Stimulated activated CD4-positive, alpha-beta T cell treated with anti-CD3 and anti-CD28 coated beads, Interleukin-1b, Interleukin-23, amount 100 ng/mL, for 24 hours (primary cell): ENCODE measurements at regions not wholly inside any gene's neighbourhood (a gene's known extent, or its start where the extent isn't known, plus 50 kb on each side); places are given as distances from the start of the nearest gene placed in this dataset.
"Not testable (repeated sequence)": the region's sequence is repeated elsewhere in the genome, so short reads cannot be mapped to it uniquely, and the experiment has no call there.

Experiments
- DNase-seq, 4 experiments: peaks; one replicate each; pipeline ENCODE4 v3.0.0-alpha.2; 2020; ENCODE audit warnings: low read depth in 4 of 4, low spot score in 1 of 4

DNA sequence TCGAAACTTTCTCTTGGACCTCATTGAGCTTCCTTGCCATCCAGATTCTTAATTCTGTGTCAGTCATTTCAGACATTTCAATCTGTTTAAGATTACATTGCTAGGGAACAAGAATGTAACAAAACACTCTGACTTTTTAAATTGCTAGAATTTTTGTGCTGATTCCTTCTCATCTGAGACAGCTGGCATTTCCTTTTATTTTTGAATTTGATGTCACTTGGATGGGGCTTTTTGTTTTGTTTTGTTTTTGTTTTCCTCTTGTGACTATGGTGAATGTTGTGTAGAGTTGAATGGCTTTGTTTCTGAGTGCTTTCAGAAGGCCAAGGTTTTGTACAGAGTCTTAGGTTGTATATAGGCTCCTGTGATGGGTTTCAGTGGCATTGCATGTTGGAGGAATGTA is 1129.3 kb downstream of the NAALADL2 start:
- DNase-seq: no peak

DNA sequence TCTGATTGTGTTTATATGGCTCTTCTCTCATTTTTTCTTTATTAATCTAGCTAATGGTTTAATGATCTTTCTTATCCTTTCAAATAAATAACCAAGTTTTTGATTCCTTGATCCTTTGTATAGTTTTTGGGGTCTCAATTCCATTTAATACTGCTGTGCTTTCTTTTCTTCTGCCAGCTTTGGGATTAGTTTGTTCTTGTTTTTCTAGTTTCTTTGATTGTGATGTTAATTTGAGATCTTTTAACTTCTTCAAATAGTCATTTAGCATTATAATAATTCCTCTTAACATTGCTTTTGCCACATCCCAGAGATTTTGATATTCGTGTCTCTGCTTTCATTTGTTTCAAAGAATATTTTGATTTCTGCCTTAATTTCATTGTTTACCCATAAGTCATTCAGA is 1126.6 kb downstream of the NAALADL2 start:
- DNase-seq: no peak

- DNase-seq: no peak
These were observed 1124.2 kb downstream of the NAALADL2 start for GRCh38 chr3:175983379-175983778.

- no peak for DNase-seq
These were observed 1121.5 kb downstream of the NAALADL2 start for GRCh38 chr3:175980486-175981090.

DNA sequence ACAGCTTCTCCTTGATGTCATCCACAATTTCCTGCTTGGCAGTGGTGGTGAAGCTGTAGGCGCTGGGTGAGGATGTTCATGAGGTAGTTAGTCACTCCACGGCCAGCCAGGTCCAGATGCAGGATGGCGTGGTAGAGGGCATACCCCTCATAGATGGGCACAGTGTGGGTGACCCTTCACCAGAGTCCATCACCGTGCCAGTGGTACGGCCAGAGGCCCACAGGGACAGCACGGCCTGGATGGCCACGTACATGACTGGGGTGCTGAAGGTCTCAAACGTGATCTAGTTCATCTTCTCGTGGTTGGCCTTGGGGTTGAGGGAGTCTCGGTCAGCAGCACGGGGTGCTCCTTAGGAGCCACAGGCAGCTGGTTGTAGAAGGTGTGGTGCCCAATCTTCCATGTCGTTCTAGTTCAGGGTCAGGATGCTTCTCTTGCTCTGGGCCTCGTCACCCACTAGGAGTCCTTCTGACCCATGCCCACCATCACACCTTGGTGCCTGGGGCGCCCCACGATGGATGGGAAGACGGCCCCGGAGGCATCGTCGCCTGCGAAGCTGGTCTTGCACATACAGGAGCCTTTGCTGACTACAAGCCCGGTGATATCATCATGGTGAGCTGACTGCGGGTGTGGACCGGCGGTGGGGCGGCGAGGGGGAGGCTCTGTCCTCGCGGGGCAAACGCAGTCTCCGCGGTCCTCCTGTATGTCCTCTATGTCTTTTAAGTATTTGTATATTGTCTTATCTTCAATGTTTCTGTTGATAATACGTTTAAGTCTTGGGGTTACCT is 1119.0 kb downstream of the NAALADL2 start:
- no peak for DNase-seq

DNA sequence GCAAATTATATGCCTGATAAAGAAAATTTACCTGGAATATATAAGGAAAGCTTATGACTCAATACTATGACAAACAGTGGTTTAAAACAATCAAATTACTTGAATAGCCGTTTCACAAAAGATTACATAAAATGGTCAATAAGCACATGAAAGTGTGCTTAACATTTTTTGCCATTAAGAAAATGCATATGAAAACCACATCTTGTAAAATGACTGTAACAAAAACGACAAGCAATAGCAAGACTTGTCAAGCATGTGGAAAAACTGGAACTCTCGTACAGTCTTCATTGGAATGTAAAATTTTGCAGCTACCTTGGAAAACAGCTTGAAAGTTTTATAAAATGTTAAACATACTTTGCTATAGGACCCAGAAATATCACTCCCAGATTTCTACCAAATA is 1110.3 kb downstream of the NAALADL2 start:
- no peak for DNase-seq

GRCh38 chr3:175965036-175965435 is 1105.9 kb downstream of the NAALADL2 start:
- no peak for DNase-seq

DNA sequence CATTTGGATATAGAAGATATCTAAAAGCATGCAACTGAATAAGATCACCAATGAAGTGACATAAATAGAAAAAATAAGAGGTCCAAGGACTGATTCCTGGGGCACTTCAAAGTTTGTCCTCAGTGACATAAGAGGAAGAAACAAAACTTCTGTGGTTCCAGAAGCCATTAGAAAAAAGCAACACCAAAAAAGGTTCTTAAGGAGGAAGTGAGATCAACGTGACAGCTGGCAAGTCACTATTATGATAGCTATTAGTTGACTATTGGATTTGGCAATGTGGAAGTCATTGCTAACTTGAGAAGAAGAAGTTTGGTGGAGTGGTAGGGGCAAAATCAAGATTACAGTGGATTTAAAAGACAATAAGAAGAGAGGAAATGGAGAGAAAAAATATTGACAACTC is 1098.3 kb downstream of the NAALADL2 start:
- no peak for DNase-seq

DNA sequence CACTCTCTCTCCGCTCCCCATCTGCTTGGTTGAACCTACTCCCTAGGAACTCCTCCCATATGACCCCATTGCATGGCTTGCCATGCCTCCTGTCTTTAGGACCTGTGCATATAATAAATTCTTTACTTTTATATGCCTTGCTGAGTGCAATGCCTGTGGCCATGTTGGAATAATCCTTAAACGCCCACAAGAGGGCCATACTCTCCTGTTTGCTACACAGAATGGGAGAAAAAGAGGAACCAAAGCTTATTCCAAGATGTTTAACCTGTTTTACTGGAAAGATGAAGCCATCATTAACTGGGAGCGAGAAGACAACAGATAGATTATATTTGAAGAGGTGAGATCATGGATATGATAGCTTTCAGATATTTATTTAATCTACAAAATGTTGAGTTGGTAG is 1097.8 kb downstream of the NAALADL2 start:
- DNase-seq: no peak

GRCh38 chr3:175951047-175951694 is 1092.0 kb downstream of the NAALADL2 start:
- no peak for DNase-seq

DNA sequence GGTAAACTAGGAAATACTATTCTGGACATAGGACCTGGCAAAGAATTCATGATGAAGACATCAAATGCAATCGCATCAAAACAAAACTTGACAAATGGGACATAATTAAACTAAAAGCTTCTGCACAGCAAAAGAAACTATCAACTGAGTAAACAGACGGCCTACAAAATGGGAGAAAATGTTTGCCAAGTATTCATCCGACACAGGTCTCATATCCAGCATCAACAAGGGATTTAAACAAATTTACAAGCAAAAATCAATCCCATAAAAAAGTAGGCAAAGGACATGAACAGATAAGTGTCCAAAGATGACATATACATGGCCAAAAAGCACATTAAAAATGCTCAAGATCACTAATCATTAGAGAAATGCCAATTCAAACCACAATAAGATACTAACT is 1088.9 kb downstream of the NAALADL2 start:
- DNase-seq: no peak

GRCh38 chr3:175941352-175941751 is 1082.2 kb downstream of the NAALADL2 start:
- DNase-seq: no peak

DNA sequence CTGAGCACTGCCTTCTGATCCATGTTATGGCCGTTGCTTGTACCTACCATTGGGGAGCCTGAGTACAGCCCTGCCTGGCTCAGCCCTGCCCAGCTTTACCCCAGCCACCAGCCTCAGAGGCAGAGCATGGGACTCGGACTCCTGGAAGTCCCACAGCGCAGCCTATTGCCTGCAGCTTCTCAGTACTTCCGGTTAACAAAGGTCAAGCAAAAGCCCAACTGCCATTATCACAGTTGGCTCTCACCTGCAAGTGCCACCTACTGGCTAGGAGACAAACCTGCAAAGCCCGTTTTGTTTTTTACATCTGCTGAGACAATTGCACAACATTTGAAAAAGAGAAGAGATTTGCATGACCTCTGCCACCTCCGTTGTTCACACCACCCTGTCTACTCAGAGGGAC is 1081.7 kb downstream of the NAALADL2 start:
- DNase-seq: no peak

DNA sequence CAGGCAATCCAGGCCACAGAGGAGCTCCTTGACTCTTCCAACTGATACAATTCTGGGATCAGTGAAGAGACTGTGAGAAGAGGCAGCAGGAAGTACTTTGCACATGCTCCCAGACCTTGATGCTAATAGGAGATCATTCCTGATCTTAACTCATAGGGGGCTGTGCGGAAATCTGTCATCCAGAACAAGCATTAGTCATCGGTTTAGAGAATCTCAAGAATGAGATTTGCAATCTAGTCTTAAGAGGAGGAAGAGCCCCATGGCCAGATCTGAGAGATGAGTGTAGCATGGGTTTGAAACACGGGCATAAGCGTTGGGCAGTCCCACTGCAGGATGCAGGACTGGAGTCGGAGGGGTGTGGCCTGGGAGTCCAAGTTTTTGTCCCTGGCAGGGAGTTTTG is 1081.1 kb downstream of the NAALADL2 start:
- DNase-seq: no peak

GRCh38 chr3:175937367-175937766 is 1078.2 kb downstream of the NAALADL2 start:
- DNase-seq: not testable (repeated sequence)

DNA sequence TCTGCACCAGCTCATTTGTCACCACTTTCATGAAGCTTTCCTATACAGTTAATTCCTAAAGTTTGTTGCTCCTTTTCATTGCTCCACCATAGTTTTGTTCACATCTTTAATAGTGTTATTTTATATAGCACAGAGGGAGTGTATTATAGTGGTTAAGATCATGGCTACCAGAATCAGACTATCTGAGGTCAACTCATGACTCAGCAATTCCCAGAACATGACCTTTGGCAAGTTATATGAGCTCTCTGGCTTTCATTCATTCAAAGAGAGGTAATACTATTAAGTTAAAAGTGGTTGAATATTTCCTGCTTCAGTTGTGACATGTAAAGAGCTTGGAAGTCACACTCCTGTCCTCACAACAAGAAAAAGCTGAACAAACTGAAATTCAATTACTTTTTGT is 1073.5 kb downstream of the NAALADL2 start:
- no peak for DNase-seq

DNA sequence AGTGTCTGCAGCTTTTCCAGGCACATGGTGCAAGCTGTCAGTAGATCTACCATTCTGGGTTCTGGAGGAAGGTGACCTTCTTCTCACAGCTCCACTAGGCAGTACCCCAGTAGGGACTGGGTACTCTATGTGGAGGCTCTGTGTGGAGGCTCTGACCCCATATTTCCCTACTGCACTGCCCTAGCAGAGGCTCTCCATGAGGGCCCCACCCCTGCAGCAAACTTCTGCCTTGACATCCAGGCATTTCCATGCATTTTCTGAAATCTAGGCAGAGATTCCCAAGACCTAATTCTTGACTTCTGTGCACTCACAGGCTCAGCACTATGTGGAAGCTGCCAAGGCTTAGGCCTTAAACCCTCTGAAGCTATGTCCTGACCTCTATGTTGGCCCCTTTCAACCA is 1060.0 kb downstream of the NAALADL2 start:
- no peak for DNase-seq

DNA sequence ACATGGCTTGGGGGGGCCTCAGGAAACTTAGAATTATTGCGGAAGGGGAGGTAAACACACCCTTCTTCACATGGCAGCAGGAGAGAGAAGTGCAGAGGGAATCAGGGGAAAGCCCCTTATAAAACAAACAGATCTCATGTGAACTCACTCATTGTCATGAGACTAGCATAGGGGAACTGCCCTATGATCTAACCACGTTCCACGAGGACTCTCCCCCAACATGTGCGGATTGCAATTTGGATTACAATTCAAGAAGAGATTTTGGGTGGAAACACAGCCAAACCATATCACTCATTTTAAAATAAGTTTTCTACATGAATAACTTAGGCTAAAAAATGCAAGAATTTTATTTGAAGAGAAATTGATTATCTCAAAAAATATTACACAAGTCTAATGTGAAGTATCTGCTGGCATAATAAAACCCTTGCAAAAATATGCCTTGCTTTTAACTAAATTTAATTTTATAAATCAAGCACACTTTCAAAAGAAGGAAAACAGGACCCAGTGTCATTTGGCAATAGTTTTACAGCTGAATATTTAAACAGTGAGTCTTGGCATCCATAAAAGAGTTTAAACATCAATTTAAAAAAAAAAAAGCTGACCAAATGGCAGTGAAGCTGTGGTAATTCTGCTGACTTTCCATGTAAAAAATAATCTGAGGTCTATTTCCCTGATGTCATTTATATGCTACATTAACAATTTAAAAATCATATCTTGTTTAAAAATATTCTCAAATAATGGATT is 1057.2 kb downstream of the NAALADL2 start:
- DNase-seq: no peak

DNA sequence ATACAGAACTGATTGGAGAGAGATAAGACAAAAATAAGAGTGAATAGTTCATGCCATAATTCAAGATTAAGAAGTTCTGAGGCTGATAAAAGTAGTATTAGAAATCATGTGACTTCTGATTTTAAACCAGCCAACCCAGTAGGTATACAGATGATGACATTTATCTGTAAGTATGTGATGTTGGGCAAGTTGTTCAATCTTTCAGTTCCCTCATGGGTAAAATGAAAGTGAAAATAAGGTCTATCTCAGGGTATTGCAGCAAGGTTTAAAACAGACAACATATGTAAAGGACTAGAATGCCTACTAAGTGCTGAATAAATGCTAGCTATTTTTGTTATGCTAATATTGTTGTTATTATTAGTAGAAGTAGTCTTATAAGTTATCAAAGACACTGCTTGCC is 1055.7 kb downstream of the NAALADL2 start:
- no peak for DNase-seq

DNA sequence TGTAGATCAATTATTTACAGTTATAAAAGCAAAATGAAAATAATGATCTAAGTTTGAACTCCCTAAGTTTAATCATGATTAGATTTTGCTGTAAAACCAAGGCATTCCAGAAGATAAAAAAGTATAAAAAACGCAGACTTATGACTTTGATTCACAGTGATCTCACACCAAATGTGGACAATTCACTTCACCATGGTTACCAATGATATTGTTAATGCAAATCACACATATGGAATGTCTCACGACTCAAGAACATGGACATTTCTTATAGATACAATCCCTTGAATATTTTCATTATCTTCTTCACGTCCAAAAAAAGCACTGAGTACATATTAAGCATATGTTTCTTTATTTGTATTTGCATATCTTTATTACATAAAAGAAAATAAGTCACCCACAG is 1054.2 kb downstream of the NAALADL2 start:
- DNase-seq: no peak

DNA sequence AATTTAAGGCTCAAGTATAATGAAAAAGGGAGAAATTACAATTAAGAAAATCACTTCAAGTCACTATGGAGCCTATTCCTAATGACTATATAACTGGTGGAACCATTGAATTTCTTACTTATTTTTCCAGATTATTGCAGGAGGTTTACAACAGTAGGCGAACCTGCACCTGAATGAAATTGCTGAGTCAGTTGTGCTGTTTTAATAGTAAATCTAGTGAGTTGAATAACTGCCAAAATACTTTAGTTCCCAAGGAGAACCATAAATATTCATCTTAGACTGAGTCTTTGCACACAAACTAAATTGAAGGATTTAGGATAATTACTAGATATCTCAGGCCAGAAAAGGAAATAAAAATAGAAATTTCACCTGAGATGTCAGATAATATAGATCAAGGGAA is 1052.8 kb downstream of the NAALADL2 start:
- no peak for DNase-seq

- DNase-seq: no peak
These were observed 1043.1 kb downstream of the NAALADL2 start for GRCh38 chr3:175902226-175902625.
